GM06990 (cell line): ENCODE measurements at regions not wholly inside any gene's neighbourhood (a gene's known extent, or its start where the extent isn't known, plus 50 kb on each side); places are given as distances from the start of the nearest gene placed in this dataset.
"Not testable (repeated sequence)": the region's sequence is repeated elsewhere in the genome, so short reads cannot be mapped to it uniquely, and the experiment has no call there.

Experiments
- DNase-seq: peaks from one replicate; pipeline ENCODE4 v3.0.0-alpha.2; 2011; ENCODE audit not compliant: insufficient read length; ENCODE audit errors: extremely low read depth
- H3K27me3 ChIP-seq: replicated peaks from 2 replicates; pipeline ENCODE4 v1.6.0; 2011; ENCODE audit warnings: low read length; ENCODE audit not compliant: control insufficient read depth, insufficient read depth
- H3K36me3 ChIP-seq: 2 replicates; pipeline ENCODE4 v1.5.1; 2011; ENCODE audit warnings: low read length; ENCODE audit not compliant: control insufficient read depth, insufficient read depth
- H3K4me3 ChIP-seq: replicated peaks from 2 replicates; pipeline ENCODE4 v1.5.1; 2011; ENCODE audit warnings: low read depth, mild to moderate bottlenecking, control low read depth, low read length
- CTCF ChIP-seq: IDR thresholded peaks from 2 replicates; pipeline ENCODE4 v1.5.1; 2011; ENCODE audit warnings: low read length, control low read depth, mild to moderate bottlenecking, inconsistent platforms; ENCODE audit not compliant: insufficient read depth, poor library complexity, severe bottlenecking

GRCh38 chr10:80856186-80856585, 318.5 kb downstream of the SH2D4B start:
- H3K4me3 ChIP-seq: no peak overlapping the region
- H3K36me3 ChIP-seq: no peaks in the 10 kb centered on the region
- H3K27me3 ChIP-seq: no peaks in the 10 kb centered on the region
- TF ChIP-seq CTCF: no peak
- DNase-seq: no peak

- H3K36me3 ChIP-seq, H3K27me3 ChIP-seq, H3K4me3 ChIP-seq, DNase-seq: not testable (repeated sequence)
Measured at GRCh38 chr10:80859279-80859678, 321.6 kb downstream of the SH2D4B start.

GRCh38 chr10:80860719-80861118, 323.0 kb downstream of the SH2D4B start:
- H3K27me3 ChIP-seq: no peaks in the 10 kb centered on the region; the same call in 1 of the 2 replicates
- TF ChIP-seq CTCF: no peak
- no peak overlapping the region for H3K4me3 ChIP-seq
- no peaks in the 10 kb centered on the region for H3K36me3 ChIP-seq
- no peak for DNase-seq

GRCh38 chr10:80861882-80862281, 324.2 kb downstream of the SH2D4B start:
- no peaks in the 10 kb centered on the region; the same call in 1 of the 2 replicates for H3K27me3 ChIP-seq
- H3K36me3 ChIP-seq: no peaks in the 10 kb centered on the region
- DNase-seq: no peak
- TF ChIP-seq CTCF: no peak
- H3K4me3 ChIP-seq: no peak overlapping the region

- H3K4me3 ChIP-seq: no peak overlapping the region
- no peak for TF ChIP-seq CTCF
- H3K36me3 ChIP-seq: no peaks in the 10 kb centered on the region
- peak; percentile 19 for DNase-seq
- H3K27me3 ChIP-seq: no peaks in the 10 kb centered on the region
Measured at GRCh38 chr10:80870282-80870681, 332.6 kb downstream of the SH2D4B start.

GRCh38 chr10:80871083-80871482, 333.4 kb downstream of the SH2D4B start:
- Histone ChIP-seq H3K27me3 (no peaks in the 10 kb centered on the region), H3K36me3 (no peaks in the 10 kb centered on the region), H3K4me3 (no peak overlapping the region)
- DNase-seq: no peak
- TF ChIP-seq CTCF: no peak
